ENCODE measurements at regions not wholly inside any gene's neighbourhood (a gene's known extent, or its start where the extent isn't known, plus 50 kb on each side); places are given as distances from the start of the nearest gene placed in this dataset.

DNA sequence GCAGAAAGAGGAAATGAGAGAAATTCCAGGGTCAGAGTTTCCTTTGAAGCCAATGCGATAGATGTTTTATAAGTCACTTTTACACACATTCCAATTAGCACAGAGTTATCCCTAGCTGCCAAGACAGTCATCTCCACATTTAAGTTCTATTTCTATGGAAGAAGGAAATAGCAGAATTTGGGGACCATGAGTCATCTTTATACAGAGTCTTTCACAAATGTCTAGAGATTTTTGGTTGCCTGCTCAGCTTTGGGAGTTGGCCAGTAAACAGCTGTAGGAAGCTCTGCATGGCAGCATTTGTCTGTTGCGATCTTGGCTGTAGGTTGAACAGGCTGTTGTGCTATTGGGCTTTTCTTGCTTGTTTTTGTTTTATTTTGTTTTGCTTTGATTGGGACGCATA is 884.3 kb downstream of the GALC start:
- WGBS, 2 donors = 78 to 80% methylated on average over 3 of the region's 3 CpGs
- Histone ChIP-seq H3K4me1 (no peaks in the 10 kb centered on the region), H3K36me3 (no peaks in the 10 kb centered on the region), H3K27ac (no peak overlapping the region), H3K4me3 (replicated peaks in 1 of 3) (no peak overlapping the region), H3K9me3 (no peaks in the 10 kb centered on the region), H3K27me3 (no peaks in the 10 kb centered on the region)
- DNase-seq = no peak
- intact Hi-C loops (cut with DNase I) = no loop called here
- TF ChIP-seq, protein P1, sequence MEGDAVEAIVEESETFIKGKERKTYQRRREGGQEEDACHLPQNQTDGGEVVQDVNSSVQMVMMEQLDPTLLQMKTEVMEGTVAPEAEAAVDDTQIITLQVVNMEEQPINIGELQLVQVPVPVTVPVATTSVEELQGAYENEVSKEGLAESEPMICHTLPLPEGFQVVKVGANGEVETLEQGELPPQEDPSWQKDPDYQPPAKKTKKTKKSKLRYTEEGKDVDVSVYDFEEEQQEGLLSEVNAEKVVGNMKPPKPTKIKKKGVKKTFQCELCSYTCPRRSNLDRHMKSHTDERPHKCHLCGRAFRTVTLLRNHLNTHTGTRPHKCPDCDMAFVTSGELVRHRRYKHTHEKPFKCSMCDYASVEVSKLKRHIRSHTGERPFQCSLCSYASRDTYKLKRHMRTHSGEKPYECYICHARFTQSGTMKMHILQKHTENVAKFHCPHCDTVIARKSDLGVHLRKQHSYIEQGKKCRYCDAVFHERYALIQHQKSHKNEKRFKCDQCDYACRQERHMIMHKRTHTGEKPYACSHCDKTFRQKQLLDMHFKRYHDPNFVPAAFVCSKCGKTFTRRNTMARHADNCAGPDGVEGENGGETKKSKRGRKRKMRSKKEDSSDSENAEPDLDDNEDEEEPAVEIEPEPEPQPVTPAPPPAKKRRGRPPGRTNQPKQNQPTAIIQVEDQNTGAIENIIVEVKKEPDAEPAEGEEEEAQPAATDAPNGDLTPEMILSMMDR (IDR thresholded peaks at IDR 0.05) = no peak
- no peak for TF ChIP-seq POLR2A (IDR thresholded peaks at IDR 0.05)

DNA sequence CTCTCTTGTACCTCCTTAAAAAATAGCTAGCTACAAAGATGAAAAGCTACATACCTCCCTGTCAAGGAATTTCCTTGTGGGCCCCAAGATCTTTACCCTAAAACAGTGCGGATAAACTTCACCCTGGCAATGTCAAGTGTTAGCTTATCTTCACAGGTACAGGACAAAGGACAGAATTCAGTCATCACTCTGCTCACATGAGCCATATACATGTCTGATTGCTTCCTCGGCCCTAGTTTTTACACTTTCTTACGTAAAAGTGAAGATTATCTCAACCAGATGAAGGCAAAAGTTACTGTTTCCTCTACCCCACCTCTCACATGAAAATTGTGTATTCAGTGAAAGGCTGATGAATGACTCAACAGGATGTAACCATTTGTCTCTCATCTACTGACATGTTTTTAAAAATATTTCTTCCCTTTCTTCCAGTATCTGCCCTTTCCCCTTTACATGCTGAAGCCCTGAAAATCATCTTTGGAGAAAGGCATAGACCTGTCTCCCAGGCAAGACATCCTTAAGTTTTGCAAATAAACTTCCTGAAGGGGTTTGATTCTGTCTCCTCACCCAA is 890.1 kb downstream of the GALC start:
- WGBS, 2 donors = 83 to 86% methylated on average over 3 of the region's 3 CpGs
- Histone ChIP-seq H3K27me3 (no peaks in the 10 kb centered on the region), H3K27ac (no peak overlapping the region), H3K36me3 (no peaks in the 10 kb centered on the region), H3K4me3 (replicated peaks in 1 of 3) (no peak overlapping the region), H3K9me3 (no peaks in the 10 kb centered on the region), H3K4me1 (no peaks in the 10 kb centered on the region)
- intact Hi-C loops (cut with DNase I) = no loop called here
- no peak for DNase-seq
- TF ChIP-seq POLR2A (IDR thresholded peaks at IDR 0.05) = no peak
- TF ChIP-seq, protein P1 (IDR thresholded peaks at IDR 0.05) = no peak

DNA sequence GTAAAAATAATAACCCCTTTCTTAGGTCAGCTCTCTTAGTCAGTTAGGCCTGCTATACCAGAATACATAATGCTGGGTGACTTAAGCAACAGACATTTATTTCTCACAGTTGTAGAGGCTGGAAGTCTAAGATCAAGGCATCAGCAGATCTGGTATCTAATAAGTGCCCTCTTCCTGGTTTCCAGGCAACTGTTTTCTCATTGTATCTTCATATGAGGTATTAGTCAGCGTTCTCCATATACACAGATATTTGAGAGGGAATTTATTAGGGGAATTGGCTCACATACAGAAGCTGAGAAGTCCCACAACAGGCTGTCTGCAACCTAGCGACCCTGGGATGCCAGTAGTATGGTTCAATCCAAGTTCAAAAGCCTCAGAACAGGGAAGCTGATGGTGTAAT is 896.0 kb downstream of the GALC start:
- Histone ChIP-seq H3K4me1 (no peaks in the 10 kb centered on the region), H3K27ac (no peak overlapping the region), H3K27me3 (no peaks in the 10 kb centered on the region), H3K9me3 (no peaks in the 10 kb centered on the region), H3K36me3 (no peaks in the 10 kb centered on the region), H3K4me3 (replicated peaks in 1 of 3) (no peak overlapping the region)
- intact Hi-C loops (cut with DNase I) = no loop called here
- 74 to 85% methylated on average over 2 of the region's 2 CpGs for WGBS, 2 donors
- DNase-seq = no peak
- TF ChIP-seq, protein P1 (IDR thresholded peaks at IDR 0.05) = no peak
- TF ChIP-seq POLR2A (IDR thresholded peaks at IDR 0.05) = no peak

DNA sequence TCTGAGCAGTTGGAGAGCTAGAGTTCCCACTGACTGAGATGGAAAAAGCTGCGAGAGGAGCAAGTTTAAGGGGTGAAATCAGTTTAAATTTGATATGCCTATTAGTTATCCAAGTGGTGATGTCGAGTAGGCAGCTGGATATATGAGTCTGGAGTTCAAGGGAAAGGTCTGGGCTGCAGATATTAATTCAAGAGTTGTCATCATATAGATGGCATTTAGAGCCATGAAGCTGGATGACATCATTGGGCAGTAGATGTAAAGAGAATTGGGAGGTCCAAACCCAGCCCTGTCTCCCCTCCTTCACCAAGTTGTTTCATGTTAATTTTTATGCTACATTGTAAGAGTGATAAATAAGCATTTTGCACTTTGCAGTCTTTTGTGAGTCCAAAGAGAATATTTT is 898.1 kb downstream of the GALC start:
- H3K4me1 ChIP-seq = no peaks in the 10 kb centered on the region
- no peak overlapping the region for H3K27ac ChIP-seq
- WGBS, 2 donors = 64 to 73% methylated on average over 2 of the region's 2 CpGs
- no peaks in the 10 kb centered on the region for H3K9me3 ChIP-seq
- TF ChIP-seq POLR2A (IDR thresholded peaks at IDR 0.05) = no peak
- TF ChIP-seq, protein P1 (IDR thresholded peaks at IDR 0.05) = no peak
- no peak overlapping the region for H3K4me3 ChIP-seq (replicated peaks in 1 of 3)
- DNase-seq = no peak
- intact Hi-C loops (cut with DNase I) = no loop called here
- no peaks in the 10 kb centered on the region for H3K27me3 ChIP-seq
- no peaks in the 10 kb centered on the region for H3K36me3 ChIP-seq

DNA sequence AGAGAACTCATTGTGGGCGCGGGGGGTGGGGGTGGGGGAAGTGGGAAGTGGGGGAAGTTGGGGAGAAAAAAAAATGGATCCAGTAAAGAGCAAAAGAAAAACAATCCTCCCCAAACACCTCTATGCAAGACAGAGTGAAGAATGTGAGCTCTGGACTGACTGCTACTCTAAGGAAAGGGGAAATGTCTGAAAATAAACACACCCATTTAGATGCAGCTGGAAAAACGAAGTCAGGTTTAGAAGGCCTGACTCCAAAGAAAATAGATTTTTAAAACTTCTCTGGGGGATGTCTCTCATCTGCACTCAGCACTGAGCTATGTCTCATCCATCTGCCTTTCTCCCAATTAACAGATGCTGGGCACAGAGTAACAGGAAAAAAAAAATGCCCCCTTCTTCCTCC is 904.4 kb downstream of the GALC start:
- Histone ChIP-seq H3K36me3 (no peaks in the 10 kb centered on the region), H3K4me3 (replicated peaks in 1 of 3) (no peak overlapping the region), H3K27ac (no peak overlapping the region), H3K27me3 (no peaks in the 10 kb centered on the region), H3K9me3 (no peaks in the 10 kb centered on the region), H3K4me1 (no peaks in the 10 kb centered on the region)
- TF ChIP-seq POLR2A (IDR thresholded peaks at IDR 0.05) = no peak
- TF ChIP-seq, protein P1 (IDR thresholded peaks at IDR 0.05) = no peak
- intact Hi-C loops (cut with DNase I) = no loop called here
- DNase-seq = no peak
- WGBS, 2 donors = 20 to 24% methylated on average over 3 of the region's 3 CpGs

Data from thyroid gland (tissue), 4 donors.